ENCODE measurements at regions not wholly inside any gene's neighbourhood (a gene's known extent, or its start where the extent isn't known, plus 50 kb on each side); places are given as distances from the start of the nearest gene placed in this dataset.
"Not testable (repeated sequence)": the region's sequence is repeated elsewhere in the genome, so short reads cannot be mapped to it uniquely, and the experiment has no call there.

DNA sequence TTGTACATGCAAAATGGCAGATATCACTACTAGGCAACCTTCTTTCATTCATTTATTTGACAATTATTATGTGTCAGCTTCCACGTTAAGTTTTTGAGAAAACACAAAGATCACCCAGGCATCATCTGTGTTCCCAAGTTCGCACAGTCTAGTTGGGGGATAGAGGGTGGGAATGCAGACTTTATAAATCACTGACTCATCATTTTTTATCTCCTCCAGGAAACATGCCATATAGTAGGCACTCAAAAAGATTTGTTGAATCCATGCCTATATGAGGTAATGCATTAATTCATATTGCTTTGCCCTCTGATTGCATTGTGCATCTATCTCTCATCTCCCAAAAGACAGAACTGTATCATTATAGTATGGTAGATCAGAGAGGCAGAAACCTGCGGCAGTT is 196.8 kb upstream of the TOX3 start:
- no peak for DNase-seq (ENCODE audit: low read depth)
- H3K4me3 ChIP-seq (ENCODE audit: low read depth, low read length) = no peak overlapping the region
- TF ChIP-seq CTCF (IDR thresholded peaks at IDR 0.05; ENCODE audit: insufficient read depth, low read length) = no peak

DNA sequence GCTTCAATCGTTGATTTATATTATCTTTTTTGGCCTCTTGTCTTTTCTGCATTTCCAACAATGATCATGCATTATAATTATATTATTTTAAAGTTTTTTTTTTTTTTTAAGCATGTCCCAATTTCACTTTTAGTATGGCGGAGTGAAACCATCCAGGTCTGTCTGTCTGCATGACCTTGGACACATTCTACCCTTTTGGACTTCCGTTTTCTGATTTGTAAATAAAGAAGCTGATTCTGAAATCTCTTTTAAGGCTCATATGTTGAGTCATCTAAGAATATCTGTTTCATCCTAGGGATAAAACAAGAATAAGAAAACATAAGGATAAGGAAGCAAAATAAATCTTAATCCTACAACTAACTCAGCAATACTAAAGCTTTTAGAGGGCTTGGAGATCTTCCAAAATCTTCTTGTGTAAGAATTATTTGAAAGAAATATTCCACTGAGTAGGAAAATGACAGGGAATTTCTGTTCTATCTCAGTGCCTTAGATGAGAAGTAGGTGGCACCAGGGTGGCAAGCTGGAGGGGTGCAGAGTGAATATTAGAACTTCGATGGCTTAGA is 195.7 kb upstream of the TOX3 start:
- H3K4me3 ChIP-seq (ENCODE audit: low read depth, low read length) = no peak overlapping the region
- no peak for TF ChIP-seq CTCF (IDR thresholded peaks at IDR 0.05; ENCODE audit: insufficient read depth, low read length)
- DNase-seq (ENCODE audit: low read depth) = no peak

GRCh38 chr16:52742052-52742451 is 195.1 kb upstream of the TOX3 start:
- no peak overlapping the region for H3K4me3 ChIP-seq (ENCODE audit: low read depth, low read length)
- no peak for TF ChIP-seq CTCF (IDR thresholded peaks at IDR 0.05; ENCODE audit: insufficient read depth, low read length)
- DNase-seq (ENCODE audit: low read depth) = no peak

DNA sequence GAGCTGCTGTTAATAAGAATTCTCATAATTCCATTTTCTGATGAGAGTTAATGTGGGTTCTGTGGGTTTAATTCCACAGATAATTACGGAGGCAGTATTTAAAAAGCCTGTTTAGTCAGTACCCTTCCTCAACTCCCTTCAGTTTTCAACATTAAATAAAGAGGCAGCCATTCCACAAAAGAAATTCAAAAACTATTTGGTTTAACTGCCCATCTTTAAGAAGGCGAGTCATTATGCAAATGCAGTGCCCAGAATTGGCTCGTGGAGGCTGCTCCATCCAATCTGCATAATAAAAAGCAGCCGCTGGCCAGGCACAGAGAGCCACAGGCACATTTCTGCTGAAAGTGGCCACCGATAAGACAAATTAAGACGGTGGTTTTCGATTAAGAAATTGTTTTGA is 194.4 kb upstream of the TOX3 start:
- no peak for TF ChIP-seq CTCF (IDR thresholded peaks at IDR 0.05; ENCODE audit: insufficient read depth, low read length)
- DNase-seq (ENCODE audit: low read depth) = no peak
- no peak overlapping the region for H3K4me3 ChIP-seq (ENCODE audit: low read depth, low read length)

GRCh38 chr16:52740766-52741165 is 193.8 kb upstream of the TOX3 start:
- no peak for TF ChIP-seq CTCF (IDR thresholded peaks at IDR 0.05; ENCODE audit: insufficient read depth, low read length)
- no peak for DNase-seq (ENCODE audit: low read depth)
- no peak overlapping the region for H3K4me3 ChIP-seq (ENCODE audit: low read depth, low read length)

- no peak overlapping the region for H3K4me3 ChIP-seq (ENCODE audit: low read depth, low read length)
- DNase-seq (ENCODE audit: low read depth) = no peak
- TF ChIP-seq CTCF (IDR thresholded peaks at IDR 0.05; ENCODE audit: insufficient read depth, low read length) = no peak
Observed at GRCh38 chr16:52740333-52740732, 193.4 kb upstream of the TOX3 start.

GRCh38 chr16:52738992-52739391 is 192.0 kb upstream of the TOX3 start:
- H3K4me3 ChIP-seq (ENCODE audit: low read depth, low read length); DNase-seq (ENCODE audit: low read depth): not testable (repeated sequence)

Data from fibroblast of the aortic adventitia (primary cell).